ENCODE measurements at regions not wholly inside any gene's neighbourhood (a gene's known extent, or its start where the extent isn't known, plus 50 kb on each side); places are given as distances from the start of the nearest gene placed in this dataset.
"Not testable (repeated sequence)": the region's sequence is repeated elsewhere in the genome, so short reads cannot be mapped to it uniquely, and the experiment has no call there.

- H3K27me3 Mint-ChIP-seq; intact Hi-C loops (cut with micrococcal nuclease); DNase-seq; H3K36me3 Mint-ChIP-seq; H3K27ac ChIP-seq (ENCODE audit: low read depth, low read length); H3K9me3 ChIP-seq (ENCODE audit: control insufficient read depth in 1 of 2, low read length in 2 of 2); H3K27me3 ChIP-seq (ENCODE audit: insufficient read depth, low read length); POLR2A ChIA-PET (ENCODE audit: partially characterized antibody); H3K27ac Mint-ChIP-seq; H3K4me1 Mint-ChIP-seq; H3K36me3 ChIP-seq (ENCODE audit: insufficient read depth, low read length); H3K9me3 Mint-ChIP-seq; H3K4me3 ChIP-seq (ENCODE audit: low read length in 2 of 2); H3K4me1 ChIP-seq (ENCODE audit: insufficient read depth, low read length); H3K4me3 Mint-ChIP-seq: not testable (repeated sequence)
- CTCF ChIA-PET (ENCODE audit: partially characterized antibody) = interaction anchor here (0.6 kb wide), 1 partner anchor 27 kb away, joined by 3 read pairs; no protein-coding TSS in a partner anchor
Observed at GRCh38 chr21:25531538-25532250, 75.6 kb downstream of the MRPL39 start.

- Histone ChIP-seq H3K4me1 (ENCODE audit: insufficient read depth, low read length) (no peaks in the 10 kb centered on the region), H3K4me3 (ENCODE audit: low read length in 2 of 2) (no peak overlapping the region), H3K27ac (ENCODE audit: low read depth, low read length) (no peak overlapping the region), H3K36me3 (ENCODE audit: insufficient read depth, low read length) (no peaks in the 10 kb centered on the region), H3K27me3 (ENCODE audit: insufficient read depth, low read length) (no peaks in the 10 kb centered on the region), H3K9me3 (ENCODE audit: control insufficient read depth in 1 of 2, low read length in 2 of 2) (no peaks in the 10 kb centered on the region)
- Mint-ChIP-seq H3K27ac (no peak overlapping the region), H3K9me3 (no peaks in the 10 kb centered on the region), H3K4me1 (no peaks in the 10 kb centered on the region), H3K27me3 (no peaks in the 10 kb centered on the region), H3K4me3 (no peak overlapping the region), H3K36me3 (no peaks in the 10 kb centered on the region)
- DNase-seq = no peak
- intact Hi-C loops (cut with micrococcal nuclease) = no loop called here
- POLR2A ChIA-PET (ENCODE audit: partially characterized antibody) = no interaction called here
- CTCF ChIA-PET (ENCODE audit: partially characterized antibody) = no interaction called here
Observed at GRCh38 chr21:25528515-25528914, 78.8 kb downstream of the MRPL39 start.

DNA sequence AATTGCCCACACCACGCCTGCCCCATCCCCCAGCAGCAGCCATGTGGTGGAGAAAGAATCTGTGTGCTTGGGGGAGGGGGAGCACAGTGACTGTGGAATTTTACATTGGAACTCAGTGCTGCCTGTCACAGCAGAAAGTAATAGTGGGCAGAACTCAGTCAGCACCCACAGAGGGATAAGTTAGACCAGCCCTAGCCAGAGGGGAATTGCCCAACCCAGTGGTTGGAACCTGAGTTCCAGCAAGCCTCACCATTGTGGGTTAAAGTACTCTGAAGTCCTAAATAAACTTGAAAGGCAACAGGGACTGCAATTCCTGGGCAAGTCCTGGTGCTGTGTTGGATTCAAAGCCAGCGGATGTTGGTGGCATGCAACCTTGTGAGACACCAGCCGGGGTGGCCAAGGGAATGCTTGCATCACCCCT is 88.8 kb downstream of the MRPL39 start:
- Histone ChIP-seq H3K9me3 (ENCODE audit: control insufficient read depth in 1 of 2, low read length in 2 of 2) (no peaks in the 10 kb centered on the region), H3K27ac (ENCODE audit: low read depth, low read length) (no peak overlapping the region), H3K4me1 (ENCODE audit: insufficient read depth, low read length) (no peaks in the 10 kb centered on the region), H3K4me3 (ENCODE audit: low read length in 2 of 2) (no peak overlapping the region), H3K36me3 (ENCODE audit: insufficient read depth, low read length) (no peaks in the 10 kb centered on the region), H3K27me3 (ENCODE audit: insufficient read depth, low read length) (no peaks in the 10 kb centered on the region)
- Mint-ChIP-seq H3K9me3 (no peaks in the 10 kb centered on the region), H3K4me1 (no peaks in the 10 kb centered on the region), H3K36me3 (no peaks in the 10 kb centered on the region), H3K27me3 (no peaks in the 10 kb centered on the region), H3K27ac (no peak overlapping the region), H3K4me3 (no peak overlapping the region)
- ChIA-PET POLR2A (ENCODE audit: partially characterized antibody) (no interaction called here), CTCF (ENCODE audit: partially characterized antibody) (no interaction called here)
- peak in 1 of 5 donors; percentile 13 for DNase-seq
- intact Hi-C loops (cut with micrococcal nuclease) = no loop called here

- CTCF ChIA-PET (ENCODE audit: partially characterized antibody) = no interaction called here
- DNase-seq = no peak
- H3K4me1 Mint-ChIP-seq = peaks cover 0 to 4% (median 3%) of the 10 kb centered on the region in 4 donors
- no peaks in the 10 kb centered on the region for H3K27me3 ChIP-seq (ENCODE audit: insufficient read depth, low read length)
- H3K9me3 ChIP-seq (ENCODE audit: control insufficient read depth in 1 of 2, low read length in 2 of 2) = no peaks in the 10 kb centered on the region
- no peak overlapping the region for H3K4me3 ChIP-seq (ENCODE audit: low read length in 2 of 2)
- H3K27me3 Mint-ChIP-seq = no peaks in the 10 kb centered on the region
- H3K36me3 ChIP-seq (ENCODE audit: insufficient read depth, low read length) = no peaks in the 10 kb centered on the region
- H3K9me3 Mint-ChIP-seq = no peaks in the 10 kb centered on the region
- H3K27ac ChIP-seq (ENCODE audit: low read depth, low read length) = no peak overlapping the region
- no peaks in the 10 kb centered on the region for H3K36me3 Mint-ChIP-seq
- no peak overlapping the region for H3K4me3 Mint-ChIP-seq
- no peak overlapping the region for H3K27ac Mint-ChIP-seq
- POLR2A ChIA-PET (ENCODE audit: partially characterized antibody) = no interaction called here
- intact Hi-C loops (cut with micrococcal nuclease) = no loop called here
- H3K4me1 ChIP-seq (ENCODE audit: insufficient read depth, low read length) = no peaks in the 10 kb centered on the region
Observed at GRCh38 chr21:25515484-25516405, 91.5 kb downstream of the MRPL39 start.

DNA sequence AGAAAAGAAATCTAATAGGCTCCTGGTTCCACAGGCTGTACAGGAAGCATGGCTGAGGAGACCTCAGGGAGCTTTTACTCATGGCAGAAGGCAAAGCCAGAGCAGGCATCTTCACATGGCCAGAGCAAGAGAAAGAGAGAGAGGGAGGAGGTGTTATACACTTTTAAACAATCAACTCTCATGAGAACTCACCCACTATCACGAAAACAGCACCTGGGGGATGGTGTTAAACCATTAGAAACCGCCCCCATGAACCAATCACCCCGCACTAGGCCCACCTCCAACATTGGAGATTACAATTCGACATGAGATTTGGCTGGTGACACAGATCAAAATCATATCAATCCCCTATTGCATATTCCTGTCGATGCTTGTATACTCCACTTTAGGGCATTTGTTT is 93.5 kb downstream of the MRPL39 start:
- POLR2A ChIA-PET (ENCODE audit: partially characterized antibody) = no interaction called here

GRCh38 chr21:25512095-25513081 is 94.9 kb downstream of the MRPL39 start:
- no peaks in the 10 kb centered on the region for H3K9me3 Mint-ChIP-seq
- CTCF ChIA-PET (ENCODE audit: partially characterized antibody) = interaction anchor here (1.5 kb wide), 1 partner anchor 17 kb away, joined by 3 read pairs; no protein-coding TSS in a partner anchor
- peak overlapping the region in 2 of 7 donors; percentile 38 to 62 for H3K27ac Mint-ChIP-seq
- Histone ChIP-seq H3K36me3 (ENCODE audit: insufficient read depth, low read length) (no peaks in the 10 kb centered on the region), H3K4me3 (ENCODE audit: low read length in 2 of 2) (no peak overlapping the region), H3K4me1 (ENCODE audit: insufficient read depth, low read length) (peaks cover 5% of the 10 kb centered on the region), H3K27ac (ENCODE audit: low read depth, low read length) (no peak overlapping the region), H3K27me3 (ENCODE audit: insufficient read depth, low read length) (no peaks in the 10 kb centered on the region), H3K9me3 (ENCODE audit: control insufficient read depth in 1 of 2, low read length in 2 of 2) (no peaks in the 10 kb centered on the region)
- DNase-seq = peak in 1 of 5 donors; percentile 16
- POLR2A ChIA-PET (ENCODE audit: partially characterized antibody) = no interaction called here
- peaks cover 0 to 6% (median 4%) of the 10 kb centered on the region in 4 donors for H3K4me1 Mint-ChIP-seq
- H3K4me3 Mint-ChIP-seq = no peak overlapping the region
- no peaks in the 10 kb centered on the region for H3K27me3 Mint-ChIP-seq
- intact Hi-C loops (cut with micrococcal nuclease) = no loop called here
- no peaks in the 10 kb centered on the region for H3K36me3 Mint-ChIP-seq

More for the DNA sequence above, 93.5 kb downstream of the MRPL39 start:
- CTCF ChIA-PET (ENCODE audit: partially characterized antibody) = interaction anchor here (1.5 kb wide), 1 partner anchor 18 kb away, joined by 3 read pairs; no protein-coding TSS in a partner anchor
- intact Hi-C loops (cut with micrococcal nuclease) = no loop called here
- Mint-ChIP-seq H3K27me3 (no peaks in the 10 kb centered on the region), H3K27ac (no peak overlapping the region), H3K36me3 (no peaks in the 10 kb centered on the region), H3K9me3 (no peaks in the 10 kb centered on the region), H3K4me1 (peaks cover 0 to 6% (median 3%) of the 10 kb centered on the region in 4 donors), H3K4me3 (no peak overlapping the region)
- H3K27ac ChIP-seq (ENCODE audit: low read depth, low read length) = no peak overlapping the region
- no peaks in the 10 kb centered on the region for H3K36me3 ChIP-seq (ENCODE audit: insufficient read depth, low read length)
- H3K27me3 ChIP-seq (ENCODE audit: insufficient read depth, low read length) = no peaks in the 10 kb centered on the region
- no peak for DNase-seq
- no peak overlapping the region for H3K4me3 ChIP-seq (ENCODE audit: low read length in 2 of 2)
- H3K9me3 ChIP-seq (ENCODE audit: control insufficient read depth in 1 of 2, low read length in 2 of 2) = no peaks in the 10 kb centered on the region
- peaks cover 5% of the 10 kb centered on the region for H3K4me1 ChIP-seq (ENCODE audit: insufficient read depth, low read length)

All from CD4-positive, alpha-beta memory T cell (primary cell).